Loucy (cell line): ENCODE measurements at regions not wholly inside any gene's neighbourhood (a gene's known extent, or its start where the extent isn't known, plus 50 kb on each side); places are given as distances from the start of the nearest gene placed in this dataset.
"Not testable (repeated sequence)": the region's sequence is repeated elsewhere in the genome, so short reads cannot be mapped to it uniquely, and the experiment has no call there.

Source experiments
- H2AFZ ChIP-seq: fragments of 200-600 bp; sonication (generic); 2 replicates; pipeline ENCODE4 v1.6.0; 2016; ENCODE audit warnings: antibody characterized with exemption, mild to moderate bottlenecking, low read length, moderate library complexity
- H3F3A ChIP-seq: fragments of 200-600 bp; 2 replicates; pipeline ENCODE4 v1.6.0; 2016; ENCODE audit warnings: antibody characterized with exemption, low read depth, mild to moderate bottlenecking
- H3K27me3 ChIP-seq: fragments of 200-600 bp; sonication (generic); 2 replicates; pipeline ENCODE4 v1.6.1; 2014; ENCODE audit warnings: low read length, mild to moderate bottlenecking; ENCODE audit not compliant: insufficient read depth, poor library complexity, severe bottlenecking
- H3K36me3 ChIP-seq: fragments of 200-600 bp; sonication (generic); 2 replicates; pipeline ENCODE4 v1.6.1; 2016; ENCODE audit warnings: low read length; ENCODE audit not compliant: insufficient read depth
- H3K4me1 ChIP-seq: fragments of 200-600 bp; sonication (generic); 2 replicates; pipeline ENCODE4 v1.5.1; 2014; ENCODE audit warnings: low read length, mild to moderate bottlenecking; ENCODE audit not compliant: insufficient read depth, poor library complexity, severe bottlenecking
- H3K4me2 ChIP-seq: fragments of 200-600 bp; sonication (generic); 2 replicates; pipeline ENCODE4 v1.6.0; 2014; ENCODE audit warnings: antibody characterized with exemption, low read length, low read depth, mild to moderate bottlenecking; ENCODE audit not compliant: poor library complexity, severe bottlenecking
- H3K4me3 ChIP-seq: fragments of 200-600 bp; sonication (generic); 2 replicates; pipeline ENCODE4 v1.5.1; 2014; ENCODE audit warnings: low read length, mild to moderate bottlenecking, mixed read lengths; ENCODE audit not compliant: poor library complexity, severe bottlenecking
- H3K79me2 ChIP-seq: fragments of 200-600 bp; sonication (generic); 2 replicates; pipeline ENCODE4 v1.6.1; 2014; ENCODE audit warnings: low read length; ENCODE audit not compliant: insufficient read depth
- H3K9ac ChIP-seq: fragments of 200-600 bp; sonication (generic); 2 replicates; pipeline ENCODE4 v1.6.0; 2014; ENCODE audit warnings: mild to moderate bottlenecking, low read depth, low read length, moderate library complexity; ENCODE audit not compliant: poor library complexity, severe bottlenecking
- H3K9me2 ChIP-seq: fragments of 200-600 bp; sonication (generic); replicated peaks from 2 replicates; pipeline ENCODE4 v1.6.1; 2016; ENCODE audit warnings: low read depth, low read length, mixed read lengths
- H3K9me3 ChIP-seq: fragments of 200-600 bp; sonication (generic); 2 replicates; pipeline ENCODE4 v1.6.1; 2014; ENCODE audit warnings: mild to moderate bottlenecking, antibody characterized with exemption, low read length, low read depth; ENCODE audit not compliant: insufficient read depth
- H4K20me1 ChIP-seq: fragments of 200-600 bp; sonication (generic); 2 replicates; pipeline ENCODE4 v1.6.0; 2014; ENCODE audit warnings: antibody characterized with exemption, low read length, mild to moderate bottlenecking; ENCODE audit not compliant: insufficient read depth, poor library complexity, severe bottlenecking
- CTCF ChIP-seq: fragments of 200-600 bp; sonication (generic); conservative IDR thresholded peaks from 2 replicates; pipeline ENCODE4 v1.5.1; 2014; ENCODE audit warnings: mild to moderate bottlenecking, antibody characterized with exemption, low read length
- EZH2phosphoT487 ChIP-seq: fragments of 200-600 bp; IDR thresholded peaks from 2 replicates; pipeline ENCODE4 v1.6.1; 2018; ENCODE audit warnings: antibody characterized with exemption, mild to moderate bottlenecking, moderate library complexity, borderline replicate concordance

- H2AFZ ChIP-seq = no peak overlapping the region
- H3F3A ChIP-seq = no peaks in the 10 kb centered on the region
- no peak overlapping the region for H3K9ac ChIP-seq
- TF ChIP-seq CTCF (no peak), EZH2phosphoT487 (no peak)
- H3K9me3 ChIP-seq = no peaks in the 10 kb centered on the region
- no peak overlapping the region for H3K4me2 ChIP-seq
- no peak overlapping the region for H3K4me3 ChIP-seq
- no peaks in the 10 kb centered on the region for H3K36me3 ChIP-seq
- no peaks in the 10 kb centered on the region for H3K79me2 ChIP-seq
- H3K9me2 ChIP-seq = no peaks in the 10 kb centered on the region
- H3K4me1 ChIP-seq = no peaks in the 10 kb centered on the region
- no peaks in the 10 kb centered on the region for H4K20me1 ChIP-seq
- no peaks in the 10 kb centered on the region for H3K27me3 ChIP-seq
Observed at GRCh38 chr7:125195156-125195555, 265.5 kb upstream of the POT1 start.

GRCh38 chr7:125193263-125193662 is 263.6 kb upstream of the POT1 start:
- no peaks in the 10 kb centered on the region for H3K36me3 ChIP-seq
- H3K4me2 ChIP-seq = no peak overlapping the region
- no peaks in the 10 kb centered on the region for H3K27me3 ChIP-seq
- no peak overlapping the region for H3K9ac ChIP-seq
- H3K4me1 ChIP-seq = no peaks in the 10 kb centered on the region
- H3K4me3 ChIP-seq = no peak overlapping the region
- no peaks in the 10 kb centered on the region for H3K9me2 ChIP-seq
- no peaks in the 10 kb centered on the region for H3K9me3 ChIP-seq
- H3F3A ChIP-seq = no peaks in the 10 kb centered on the region
- TF ChIP-seq CTCF (no peak), EZH2phosphoT487 (no peak)
- H3K79me2 ChIP-seq = no peaks in the 10 kb centered on the region
- no peak overlapping the region for H2AFZ ChIP-seq
- no peaks in the 10 kb centered on the region for H4K20me1 ChIP-seq

GRCh38 chr7:125184801-125185200 is 255.2 kb upstream of the POT1 start:
- H3K36me3 ChIP-seq = no peaks in the 10 kb centered on the region
- H3K9ac ChIP-seq = no peak overlapping the region
- no peaks in the 10 kb centered on the region for H3K79me2 ChIP-seq
- no peaks in the 10 kb centered on the region for H3F3A ChIP-seq
- TF ChIP-seq CTCF (no peak), EZH2phosphoT487 (no peak)
- no peaks in the 10 kb centered on the region for H3K9me3 ChIP-seq
- no peaks in the 10 kb centered on the region for H3K27me3 ChIP-seq
- H4K20me1 ChIP-seq = no peaks in the 10 kb centered on the region
- H3K4me2 ChIP-seq = no peak overlapping the region
- H3K4me1 ChIP-seq = no peaks in the 10 kb centered on the region
- H3K9me2 ChIP-seq = no peaks in the 10 kb centered on the region
- no peak overlapping the region for H3K4me3 ChIP-seq
- no peak overlapping the region for H2AFZ ChIP-seq

- H3K9me3 ChIP-seq, H3K4me1 ChIP-seq, H3K36me3 ChIP-seq, H3K79me2 ChIP-seq, H2AFZ ChIP-seq, H3F3A ChIP-seq, H4K20me1 ChIP-seq, H3K9ac ChIP-seq, H3K27me3 ChIP-seq, H3K4me2 ChIP-seq, H3K4me3 ChIP-seq, H3K9me2 ChIP-seq: not testable (repeated sequence)
Observed at GRCh38 chr7:125181569-125182267, 252.1 kb upstream of the POT1 start.
